GM12892 (cell line): ENCODE measurements at regions not wholly inside any gene's neighbourhood (a gene's known extent, or its start where the extent isn't known, plus 50 kb on each side); places are given as distances from the start of the nearest gene placed in this dataset.

ENCODE experiments used
- DNase-seq: peaks from one replicate; pipeline ENCODE4 v3.0.0; 2011; ENCODE audit not compliant: insufficient read length
- FAIRE-seq: peaks from 2 replicates; lab custom pipeline; 2011; peaks lifted over from hg19 to GRCh38; lab: Jason Lieb, UNC
- POLR2A ChIP-seq: IDR thresholded peaks from 2 replicates; pipeline ENCODE4 v1.6.1; 2011; ENCODE audit warnings: low read depth, low read length, control low read depth
- POLR2AphosphoS5 ChIP-seq: IDR thresholded peaks from 2 replicates; pipeline ENCODE4 v1.6.1; 2011; ENCODE audit warnings: low read depth, low read length, control low read depth
- TAF1 ChIP-seq: IDR thresholded peaks from 2 replicates; pipeline ENCODE4 v1.6.1; 2011; ENCODE audit warnings: low read depth, mild to moderate bottlenecking, control low read depth, low read length, borderline replicate concordance

GRCh38 chr13:80037505-80037888 lies 303.4 kb downstream of the SPRY2 start:
- FAIRE-seq (no peak), DNase-seq (no peak)
- TF ChIP-seq POLR2AphosphoS5 (no peak), POLR2A (no peak), TAF1 (no peak)

- TF ChIP-seq TAF1 (no peak), POLR2A (no peak), POLR2AphosphoS5 (no peak)
- DNase-seq (no peak), FAIRE-seq (no peak)
Observed at GRCh38 chr13:80036845-80037504, 304.0 kb downstream of the SPRY2 start.

DNA sequence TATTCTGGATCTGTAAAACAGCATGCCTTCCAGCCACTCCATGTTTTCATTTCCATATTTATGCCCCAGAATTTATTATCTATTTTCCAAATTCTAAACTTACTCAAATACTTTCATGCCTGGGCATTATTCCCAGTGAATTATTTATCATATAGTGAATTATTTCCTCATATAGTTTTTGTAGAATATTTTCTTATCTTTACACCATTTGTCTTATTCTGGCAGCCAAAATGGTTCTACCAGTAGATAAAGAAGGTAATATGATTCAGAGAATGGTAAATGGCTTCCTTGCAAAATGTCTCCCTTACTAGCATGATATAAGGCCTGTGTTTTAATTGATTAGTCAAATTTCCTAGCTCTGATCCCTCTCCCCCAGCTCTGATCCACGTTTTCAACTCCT lies 305.8 kb downstream of the SPRY2 start:
- FAIRE-seq (no peak), DNase-seq (no peak)
- TF ChIP-seq POLR2A (no peak), TAF1 (no peak), POLR2AphosphoS5 (no peak)

- no peak for DNase-seq
- FAIRE-seq, result no peak
- TF ChIP-seq POLR2A, result no peak
- no peak for TF ChIP-seq TAF1
- no peak for TF ChIP-seq POLR2AphosphoS5
Observed at GRCh38 chr13:80033951-80034350, 307.0 kb downstream of the SPRY2 start.

GRCh38 chr13:80033286-80033685 lies 307.6 kb downstream of the SPRY2 start:
- TF ChIP-seq TAF1 (no peak), POLR2A (no peak), POLR2AphosphoS5 (no peak)
- FAIRE-seq (no peak), DNase-seq (no peak)

GRCh38 chr13:80030491-80030890 lies 310.4 kb downstream of the SPRY2 start:
- TF ChIP-seq POLR2AphosphoS5 (no peak), TAF1 (no peak), POLR2A (no peak)
- DNase-seq (no peak), FAIRE-seq (no peak)

DNA sequence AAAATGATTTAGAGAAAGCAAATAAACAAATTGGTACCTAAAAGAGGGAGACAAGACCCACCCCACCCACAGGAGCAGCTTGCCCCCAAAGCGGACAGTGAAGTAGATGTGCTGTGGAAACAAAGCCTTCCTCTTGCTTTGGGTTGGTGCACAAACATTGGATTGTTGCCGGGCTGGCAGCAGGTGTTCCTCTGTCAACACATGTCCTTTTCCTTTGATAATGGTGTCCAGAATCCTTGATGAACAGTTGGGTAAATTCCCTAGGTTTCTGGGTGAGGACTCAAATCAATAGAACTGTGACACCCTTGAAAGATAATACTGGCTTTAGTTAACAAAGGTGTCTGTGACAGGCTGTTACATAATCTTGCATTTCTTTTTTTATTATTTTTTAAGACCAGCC lies 311.8 kb downstream of the SPRY2 start:
- DNase-seq, result no peak
- TF ChIP-seq POLR2AphosphoS5 (no peak), TAF1 (no peak)
- FAIRE-seq, result no peak

DNA sequence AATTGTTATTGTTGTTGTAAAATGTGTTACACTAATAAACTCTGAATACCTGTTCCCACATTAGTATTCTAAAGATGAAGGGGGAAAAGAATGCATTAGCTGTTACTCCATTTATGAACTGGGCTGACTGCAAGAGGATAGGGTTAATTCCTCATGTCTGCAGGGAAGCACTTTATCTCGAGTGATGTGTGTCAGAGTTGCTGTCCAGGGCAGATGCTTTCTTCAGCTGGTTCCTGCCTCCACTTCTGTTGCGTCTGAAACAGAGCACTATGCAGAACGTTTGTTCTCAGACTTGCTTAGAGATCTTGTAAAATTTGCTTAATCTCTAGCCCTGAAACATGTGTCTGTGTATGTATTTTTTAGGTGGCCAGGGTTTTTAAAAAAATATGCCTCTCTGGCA lies 318.8 kb downstream of the SPRY2 start:
- TF ChIP-seq POLR2A, result no peak
- no peak for TF ChIP-seq POLR2AphosphoS5
- TF ChIP-seq TAF1, result no peak
- FAIRE-seq, result no peak
- DNase-seq, result no peak

DNA sequence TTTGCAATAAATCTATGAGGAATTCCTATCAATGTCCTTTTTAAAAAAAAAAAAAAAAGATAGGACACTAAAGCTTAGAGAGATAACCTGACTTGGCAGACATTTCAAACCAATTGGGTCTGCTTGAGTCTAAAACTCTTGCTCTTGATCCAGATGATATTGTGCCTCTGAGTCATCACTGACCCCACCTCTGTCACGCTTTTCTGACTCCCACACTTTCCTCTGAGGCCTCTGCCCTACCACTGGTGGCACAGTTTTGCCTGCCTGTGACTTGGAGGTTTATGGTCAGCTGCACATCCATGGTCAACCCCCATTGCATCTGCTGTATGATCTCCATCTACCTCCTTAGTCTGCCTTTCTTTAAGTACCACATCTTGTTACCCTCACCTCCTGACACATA lies 328.7 kb downstream of the SPRY2 start:
- DNase-seq (no peak), FAIRE-seq (no peak)
- TF ChIP-seq POLR2AphosphoS5 (no peak), TAF1 (no peak), POLR2A (no peak)

DNA sequence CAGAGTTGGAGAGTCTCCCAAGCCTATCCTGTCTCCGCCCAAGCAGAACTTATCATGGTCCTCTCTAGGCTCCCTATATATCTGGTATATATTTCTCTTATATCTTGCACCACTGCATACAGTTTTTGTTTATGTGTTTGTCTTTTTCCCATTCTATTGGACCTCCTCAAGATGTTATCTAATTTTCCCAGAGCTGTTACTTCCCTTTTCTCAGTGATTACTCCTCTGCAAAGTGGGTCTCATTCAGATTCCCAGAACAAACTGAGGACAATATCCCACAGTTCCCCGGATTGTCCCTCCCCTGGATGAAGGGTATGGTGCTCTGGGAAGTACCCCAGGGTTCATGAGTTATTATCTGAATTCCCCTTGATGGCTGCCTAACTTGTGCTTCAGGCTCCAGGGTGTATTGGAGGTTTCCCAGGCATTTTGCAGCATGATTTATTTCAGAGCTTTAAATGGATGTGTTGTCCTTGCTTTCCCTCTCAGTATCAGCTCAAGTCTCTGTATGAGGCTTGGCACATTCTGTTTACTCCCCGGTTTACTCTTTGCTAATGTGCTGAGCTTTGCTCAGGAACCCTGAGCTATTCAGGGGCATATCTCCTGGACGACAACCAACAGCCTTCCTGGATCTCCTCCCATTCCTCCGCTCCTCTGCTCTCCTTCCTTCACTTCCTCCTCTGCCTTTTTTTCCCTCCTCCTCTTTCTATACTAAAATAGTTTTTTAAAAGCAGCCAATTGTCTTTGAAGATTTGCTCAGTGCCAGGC lies 329.3 kb downstream of the SPRY2 start:
- TF ChIP-seq TAF1, result no peak
- no peak for TF ChIP-seq POLR2AphosphoS5
- TF ChIP-seq POLR2A, result no peak
- DNase-seq, result no peak
- no peak for FAIRE-seq

DNA sequence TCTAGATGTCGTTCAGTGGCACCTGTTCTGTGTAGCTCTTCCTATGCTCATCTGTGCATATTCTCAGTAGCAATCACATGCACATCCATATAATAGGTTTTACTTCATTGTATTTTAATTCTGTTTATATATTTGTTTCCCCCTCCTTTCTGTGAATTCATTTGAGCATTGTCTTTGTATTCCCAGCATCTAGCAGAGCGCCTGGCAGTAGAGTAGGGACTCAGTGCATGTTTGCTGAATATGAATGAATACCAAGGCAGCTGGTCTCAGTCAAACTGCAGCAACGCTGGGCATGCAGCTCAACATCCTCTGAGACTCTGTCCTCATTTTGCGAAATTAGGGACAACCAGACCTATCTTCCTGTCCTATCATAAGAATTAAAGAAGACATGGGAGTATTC lies 330.1 kb downstream of the SPRY2 start:
- TF ChIP-seq TAF1 (no peak), POLR2A (no peak), POLR2AphosphoS5 (no peak)
- no peak for DNase-seq
- FAIRE-seq, result no peak

DNA sequence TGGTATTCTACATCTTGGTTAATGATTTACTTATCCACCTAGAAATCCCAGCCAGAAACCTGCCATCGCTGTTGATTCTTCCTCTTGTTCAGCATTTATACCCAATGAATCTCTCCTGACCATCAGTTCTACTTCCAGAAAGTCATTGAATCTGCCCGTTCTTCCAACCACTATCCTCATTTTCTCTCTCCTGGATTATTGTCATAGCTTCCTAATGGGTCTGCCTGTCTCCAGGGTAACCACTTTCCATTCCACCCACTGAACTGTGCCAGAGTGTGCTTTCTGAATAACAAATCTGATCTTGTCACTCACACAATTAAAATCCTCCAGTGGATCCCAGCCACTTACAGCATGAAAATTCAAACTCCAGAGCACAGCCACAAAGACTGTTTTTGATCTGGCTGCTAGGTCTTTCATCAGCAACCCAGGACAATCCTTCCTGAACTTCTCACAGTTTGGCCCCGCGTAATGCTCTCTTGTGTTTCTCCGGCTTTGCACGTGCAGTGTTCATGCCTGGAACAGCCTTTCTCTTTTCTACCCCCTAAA lies 330.6 kb downstream of the SPRY2 start:
- no peak for FAIRE-seq
- no peak for TF ChIP-seq POLR2AphosphoS5
- TF ChIP-seq TAF1, result no peak
- TF ChIP-seq POLR2A, result no peak
- DNase-seq, result no peak

- TF ChIP-seq POLR2AphosphoS5 (no peak), TAF1 (no peak), POLR2A (no peak)
- FAIRE-seq (no peak), DNase-seq (no peak)
Observed at GRCh38 chr13:80009760-80010159, 331.2 kb downstream of the SPRY2 start.
